HG02678 (cell line): ENCODE measurements at regions not wholly inside any gene's neighbourhood (a gene's known extent, or its start where the extent isn't known, plus 50 kb on each side); places are given as distances from the start of the nearest gene placed in this dataset.

Experiments used
- ATAC-seq: cut with Tn5 transposase; IDR thresholded peaks from one replicate; pipeline ENCODE4 v1.9.1; 2021; ENCODE audit warnings: mild to moderate bottlenecking, moderate library complexity; ENCODE audit not compliant: unreplicated experiment

GRCh38 chr1:56057466-56058405, 521.6 kb downstream of the PLPP3 start:
- ATAC-seq, result no peak

- no peak for ATAC-seq
Observed at GRCh38 chr1:56056438-56057287, 522.7 kb downstream of the PLPP3 start.

GRCh38 chr1:56054959-56055358, 524.4 kb downstream of the PLPP3 start:
- ATAC-seq, result no peak

- no peak for ATAC-seq
Observed at GRCh38 chr1:56052041-56052440, 527.3 kb downstream of the PLPP3 start.

- no peak for ATAC-seq
Observed at GRCh38 chr1:56050911-56051310, 528.5 kb downstream of the PLPP3 start.

- ATAC-seq, result peak; percentile 54
Observed at GRCh38 chr1:56045477-56045876, 533.9 kb downstream of the PLPP3 start.

GRCh38 chr1:56045062-56045461, 534.3 kb downstream of the PLPP3 start:
- ATAC-seq, result peak; percentile 30

- no peak for ATAC-seq
Observed at GRCh38 chr1:56036479-56036878, 542.9 kb downstream of the PLPP3 start.

- no peak for ATAC-seq
Observed at GRCh38 chr1:56034847-56035481, 544.4 kb downstream of the PLPP3 start.

GRCh38 chr1:56034222-56034621, 545.1 kb downstream of the PLPP3 start:
- no peak for ATAC-seq

GRCh38 chr1:56033321-56034037, 545.9 kb downstream of the PLPP3 start:
- ATAC-seq, result no peak

- ATAC-seq, result no peak
Observed at GRCh38 chr1:56032096-56032676, 547.2 kb downstream of the PLPP3 start.

- ATAC-seq, result no peak
Observed at GRCh38 chr1:56031001-56031400, 548.4 kb downstream of the PLPP3 start.

GRCh38 chr1:56029319-56030003, 549.9 kb downstream of the PLPP3 start:
- ATAC-seq, result no peak

- no peak for ATAC-seq
Observed at GRCh38 chr1:56028911-56029310, 550.5 kb downstream of the PLPP3 start.

GRCh38 chr1:56028244-56028643, 551.1 kb downstream of the PLPP3 start:
- no peak for ATAC-seq

GRCh38 chr1:56025942-56026341, 553.4 kb downstream of the PLPP3 start:
- ATAC-seq, result no peak

GRCh38 chr1:56024155-56024554, 555.2 kb downstream of the PLPP3 start:
- ATAC-seq, result no peak

GRCh38 chr1:56019922-56020321, 559.4 kb downstream of the PLPP3 start:
- no peak for ATAC-seq

- no peak for ATAC-seq
Observed at GRCh38 chr1:56019472-56019871, 559.9 kb downstream of the PLPP3 start.
